NOMO-1 (cell line): ENCODE measurements at regions not wholly inside any gene's neighbourhood (a gene's known extent, or its start where the extent isn't known, plus 50 kb on each side); places are given as distances from the start of the nearest gene placed in this dataset.
"Not testable (repeated sequence)": the region's sequence is repeated elsewhere in the genome, so short reads cannot be mapped to it uniquely, and the experiment has no call there.

Experiments
- DNase-seq, 2 experiments: peaks; one replicate each; lab custom pipeline; 2025; ENCODE audit not compliant: unreplicated experiment in 2 of 2; lab: John Stamatoyannopoulos, UW

GRCh38 chr3:65120156-65120555 is 432.4 kb upstream of the ADAMTS9 start:
- DNase-seq, result not testable (repeated sequence)

DNA sequence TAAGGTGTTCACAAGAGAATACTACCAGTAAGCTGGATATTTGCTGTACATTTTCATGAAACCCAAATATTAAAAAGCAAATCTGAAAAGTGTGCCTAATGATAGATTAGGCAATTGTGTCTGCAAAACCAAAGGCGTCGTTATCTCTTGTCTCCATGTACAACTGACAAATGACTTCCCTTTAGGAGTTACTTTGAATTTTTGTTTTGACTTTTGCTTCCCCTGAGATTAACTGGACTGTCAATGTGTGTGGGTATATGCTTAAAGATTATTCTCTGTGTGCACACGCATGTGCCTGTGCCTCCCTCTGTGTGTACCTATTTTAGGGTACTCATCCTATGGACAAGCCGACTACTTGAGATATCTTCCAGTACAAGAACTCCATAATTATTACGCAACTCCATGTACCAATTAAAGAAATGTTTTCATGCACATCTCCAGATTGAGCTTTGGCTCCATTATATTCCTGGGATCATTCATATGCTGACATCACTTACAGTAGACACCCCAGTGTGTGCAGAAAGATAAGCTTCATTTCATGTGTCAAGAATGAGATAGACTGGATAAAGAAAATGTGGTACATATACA is 431.2 kb upstream of the ADAMTS9 start:
- no peak for DNase-seq

GRCh38 chr3:65114041-65114440 is 426.2 kb upstream of the ADAMTS9 start:
- DNase-seq, result no peak

DNA sequence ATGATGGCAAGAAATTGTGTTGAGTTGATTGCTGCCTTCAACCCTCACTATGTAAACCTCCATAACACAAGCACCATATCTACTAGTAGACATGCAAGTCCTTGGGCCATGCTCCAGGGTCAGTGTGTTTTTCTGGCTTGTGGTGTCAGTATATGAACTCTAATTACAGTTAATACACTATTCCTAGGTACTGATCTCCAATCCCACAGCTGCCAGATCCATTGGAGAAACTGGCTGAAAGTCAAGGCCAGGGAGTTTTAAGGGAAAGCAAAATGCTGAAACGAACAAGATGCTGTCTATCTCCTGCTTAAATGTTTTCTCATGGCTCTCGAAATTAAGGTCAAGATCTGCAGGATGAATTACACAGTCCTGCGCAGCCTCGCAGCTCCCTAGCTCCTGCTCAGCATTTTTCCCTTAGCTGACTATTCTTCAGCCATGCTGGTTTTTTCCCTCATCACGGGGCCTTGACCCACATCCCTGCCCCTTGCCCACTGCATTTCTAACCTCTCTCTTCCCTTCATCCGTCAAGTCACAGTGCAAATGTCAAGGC is 425.0 kb upstream of the ADAMTS9 start:
- DNase-seq, result no peak

GRCh38 chr3:65110661-65111060 is 422.9 kb upstream of the ADAMTS9 start:
- DNase-seq, result no peak

- no peak for DNase-seq
Observed at GRCh38 chr3:65109966-65110500, 422.2 kb upstream of the ADAMTS9 start.

GRCh38 chr3:65107174-65107573 is 419.4 kb upstream of the ADAMTS9 start:
- no peak for DNase-seq

DNA sequence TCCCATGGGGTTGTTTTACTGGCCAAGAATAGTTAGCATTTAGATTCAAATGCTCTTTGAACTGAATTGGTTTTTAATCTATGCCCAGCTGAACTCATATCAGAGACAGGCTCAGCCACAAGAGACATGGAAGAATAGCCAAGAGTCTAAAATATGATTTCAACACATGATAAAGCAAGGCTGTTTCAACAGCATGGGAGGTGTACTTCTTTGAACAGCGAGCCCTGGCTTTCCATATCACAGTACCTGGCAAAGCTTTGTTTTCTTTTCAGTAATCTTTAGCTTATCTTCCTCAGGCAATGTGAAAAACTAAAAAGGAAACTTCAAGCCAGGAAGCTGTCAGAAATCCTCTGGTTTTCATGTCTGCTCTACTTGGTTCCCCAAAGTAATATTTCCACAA is 413.6 kb upstream of the ADAMTS9 start:
- DNase-seq, result no peak

DNA sequence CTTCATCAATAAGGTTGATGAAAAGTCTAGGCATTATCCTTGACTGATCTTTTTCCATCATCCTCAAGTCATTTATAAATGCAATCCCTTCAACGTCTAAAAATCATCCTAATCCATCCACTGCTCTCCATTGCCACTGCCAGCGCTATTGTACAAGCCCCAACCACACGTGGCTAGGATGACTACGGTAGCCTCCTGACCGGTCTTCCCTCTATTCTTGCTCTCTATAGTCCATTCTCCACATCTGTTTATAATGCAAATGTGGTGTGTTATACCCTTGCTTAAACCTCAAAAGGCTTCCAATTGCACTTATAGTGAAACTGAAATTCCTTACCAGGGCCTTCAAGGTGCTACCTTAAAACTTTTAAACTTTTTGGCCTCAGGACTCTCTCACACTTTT is 410.6 kb upstream of the ADAMTS9 start:
- no peak for DNase-seq

- DNase-seq, result no peak
Observed at GRCh38 chr3:65096110-65096745, 408.4 kb upstream of the ADAMTS9 start.

- DNase-seq, result no peak
Observed at GRCh38 chr3:65094723-65095122, 406.9 kb upstream of the ADAMTS9 start.

DNA sequence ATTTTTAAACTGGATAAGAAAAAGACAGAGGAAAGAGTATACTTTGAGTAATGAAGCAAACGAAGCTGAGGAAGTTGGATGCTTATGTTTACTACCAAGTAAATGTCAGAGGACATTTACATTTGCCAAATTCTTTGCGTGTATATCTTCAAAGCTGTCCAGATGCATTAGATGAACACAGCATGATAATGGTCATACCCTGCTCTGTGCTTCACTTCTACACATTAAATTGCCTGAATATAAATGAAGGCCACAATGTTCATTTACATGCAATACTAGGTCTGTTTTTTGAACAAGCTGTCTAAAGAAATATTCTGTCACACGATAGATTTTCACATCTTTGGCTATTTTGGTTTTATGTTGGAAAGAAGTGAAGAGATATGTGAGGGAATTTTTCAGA is 405.8 kb upstream of the ADAMTS9 start:
- DNase-seq, result no peak

DNA sequence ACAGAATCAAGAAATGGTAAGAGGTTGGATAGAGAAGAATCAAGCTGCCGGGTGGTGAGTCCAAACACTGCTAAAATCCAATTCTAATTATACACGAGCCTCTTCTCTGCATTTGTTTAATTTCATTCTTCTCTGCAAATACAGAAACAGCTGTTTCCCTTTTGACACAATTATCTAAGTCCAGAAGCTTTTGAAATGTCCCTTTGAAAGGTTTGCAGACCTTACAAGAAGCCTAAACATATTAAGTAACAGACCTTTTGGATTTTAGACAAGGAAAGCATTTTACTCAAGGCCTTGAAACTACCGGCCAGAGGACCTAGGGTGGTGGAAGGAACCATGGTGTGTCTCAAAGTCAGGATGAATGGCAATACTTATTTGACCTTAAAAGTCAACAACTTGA is 403.8 kb upstream of the ADAMTS9 start:
- DNase-seq, result no peak

- DNase-seq, result no peak
Observed at GRCh38 chr3:65083240-65083639, 395.4 kb upstream of the ADAMTS9 start.

DNA sequence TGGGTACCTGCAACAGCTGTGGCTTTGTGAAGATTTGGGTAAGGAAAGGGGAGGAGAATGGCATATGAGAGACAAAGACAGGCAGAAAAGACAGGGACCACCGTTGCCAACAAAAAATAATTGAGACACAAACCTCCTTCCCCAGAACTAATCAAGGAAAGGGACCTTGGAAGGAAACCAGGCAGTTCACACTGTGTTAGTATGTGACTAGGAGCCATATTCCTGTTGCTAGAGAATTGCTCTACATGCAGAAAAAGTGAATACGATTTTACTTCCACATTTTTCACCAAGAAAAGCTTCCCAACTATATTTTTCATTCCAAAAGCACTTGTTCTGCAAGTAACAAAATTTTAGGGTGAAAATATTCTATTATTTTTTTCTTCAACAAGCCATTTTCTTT is 393.7 kb upstream of the ADAMTS9 start:
- DNase-seq, result no peak

GRCh38 chr3:65080432-65080831 is 392.6 kb upstream of the ADAMTS9 start:
- DNase-seq, result no peak

- no peak for DNase-seq
Observed at GRCh38 chr3:65079560-65079959, 391.8 kb upstream of the ADAMTS9 start.

DNA sequence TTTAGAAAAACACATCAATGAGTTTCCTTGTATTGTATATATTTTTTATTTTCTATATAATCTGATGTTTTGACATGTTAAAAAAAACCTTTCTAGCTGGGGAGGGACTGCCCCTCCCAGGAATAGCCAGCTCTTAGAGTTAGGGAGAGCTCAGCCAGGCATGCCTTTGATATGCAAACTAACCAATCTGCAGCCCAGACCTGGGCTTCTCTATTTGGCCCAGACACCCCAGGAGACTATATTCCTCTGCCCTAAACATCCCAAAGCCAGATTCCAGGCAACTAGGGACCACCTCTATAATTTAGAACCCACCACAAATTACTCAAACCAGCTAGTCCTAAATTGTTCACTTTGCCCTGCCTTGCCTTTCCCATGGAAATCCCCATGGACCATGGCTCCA is 390.9 kb upstream of the ADAMTS9 start:
- DNase-seq, result no peak

- no peak for DNase-seq
Observed at GRCh38 chr3:65077124-65077523, 389.3 kb upstream of the ADAMTS9 start.

DNA sequence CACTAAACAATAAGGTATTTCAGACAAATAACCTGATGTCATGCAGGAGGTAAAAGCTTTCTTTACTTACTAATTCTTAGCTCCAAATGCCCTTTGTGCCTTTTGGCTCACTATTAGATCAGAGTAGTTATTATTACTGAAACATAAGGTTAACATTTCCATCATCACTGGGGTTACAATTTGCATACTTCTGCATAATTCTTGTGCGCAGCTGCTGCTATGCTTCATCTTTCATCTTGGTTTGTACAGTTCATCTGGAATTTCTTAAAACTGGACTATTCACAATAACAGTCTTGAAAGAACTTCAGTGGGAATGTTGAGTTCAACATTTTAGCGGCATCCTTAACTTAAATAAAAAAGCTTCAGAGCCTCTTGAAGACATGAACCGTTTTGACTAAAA is 383.2 kb upstream of the ADAMTS9 start:
- DNase-seq, result no peak

DNA sequence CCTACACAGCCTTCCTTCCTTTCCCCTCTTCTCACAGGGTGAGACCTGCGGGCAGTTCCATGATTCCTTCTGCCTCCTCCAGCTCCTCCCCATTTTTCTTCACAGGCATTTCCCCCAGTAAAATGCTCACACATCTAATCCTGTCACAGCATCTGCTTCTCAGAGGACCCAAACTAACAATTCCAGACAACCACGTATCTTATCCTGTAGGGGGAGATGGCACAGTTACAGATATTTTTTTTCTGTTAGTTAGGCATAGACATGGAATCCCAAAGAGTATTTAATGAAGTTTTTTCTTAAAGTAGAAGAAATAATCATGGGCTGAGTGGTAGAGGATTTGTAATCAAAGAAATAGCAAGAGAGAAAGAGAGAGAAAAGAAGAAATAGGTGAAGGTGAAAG is 373.1 kb upstream of the ADAMTS9 start:
- no peak for DNase-seq

GRCh38 chr3:65052101-65052500 is 364.3 kb upstream of the ADAMTS9 start:
- no peak for DNase-seq
